ENCODE measurements at regions not wholly inside any gene's neighbourhood (a gene's known extent, or its start where the extent isn't known, plus 50 kb on each side); places are given as distances from the start of the nearest gene placed in this dataset.

- no peak overlapping the region for H3K27ac ChIP-seq
- H3K4me1 ChIP-seq: no peaks in the 10 kb centered on the region
- no peaks in the 10 kb centered on the region for H3K9me3 ChIP-seq
- no peaks in the 10 kb centered on the region for H3K36me3 ChIP-seq
- H3K27me3 ChIP-seq: no peaks in the 10 kb centered on the region
- no peak overlapping the region for H3K4me3 ChIP-seq
- WGBS, 2 donors: 24 to 34% methylated on average over 4 of the region's 4 CpGs
- TF ChIP-seq POLR2A (IDR thresholded peaks at IDR 0.05) (no peak), CTCF (IDR thresholded peaks at IDR 0.05) (no peak)
- no peak for DNase-seq
- intact Hi-C loops (cut with DNase I): no loop called here
These were observed 432.7 kb upstream of the VSTM2A start for GRCh38 chr7:54109501-54109900.

GRCh38 chr7:54111814-54112511 is 430.2 kb upstream of the VSTM2A start:
- H3K27ac ChIP-seq: no peak overlapping the region
- H3K36me3 ChIP-seq: no peaks in the 10 kb centered on the region
- intact Hi-C loops (cut with DNase I): no loop called here
- no peak overlapping the region for H3K4me3 ChIP-seq
- WGBS, 2 donors: 60 to 66% methylated on average over 6 of the region's 6 CpGs
- DNase-seq: no peak
- H3K9me3 ChIP-seq: no peaks in the 10 kb centered on the region
- H3K27me3 ChIP-seq: no peaks in the 10 kb centered on the region
- no peaks in the 10 kb centered on the region for H3K4me1 ChIP-seq
- TF ChIP-seq CTCF (IDR thresholded peaks at IDR 0.05) (no peak), POLR2A (IDR thresholded peaks at IDR 0.05) (no peak)

- WGBS, 2 donors: 38 to 39% methylated on average over 3 of the region's 3 CpGs
- intact Hi-C loops (cut with DNase I): no loop called here
These were observed 429.6 kb upstream of the VSTM2A start for GRCh38 chr7:54112567-54112966.

GRCh38 chr7:54115028-54115763 is 427.0 kb upstream of the VSTM2A start:
- TF ChIP-seq CTCF (IDR thresholded peaks at IDR 0.05) (no peak), POLR2A (IDR thresholded peaks at IDR 0.05) (no peak)
- Histone ChIP-seq H3K27me3 (no peaks in the 10 kb centered on the region), H3K36me3 (no peaks in the 10 kb centered on the region), H3K9me3 (no peaks in the 10 kb centered on the region), H3K27ac (no peak overlapping the region), H3K4me3 (no peak overlapping the region), H3K4me1 (no peaks in the 10 kb centered on the region)
- 70 to 77% methylated on average over 3 to 4 of the region's 9 CpGs for WGBS, 2 donors
- DNase-seq: no peak
- intact Hi-C loops (cut with DNase I): no loop called here

More at GRCh38 chr7:54112567-54112966, 429.6 kb upstream of the VSTM2A start:
- Histone ChIP-seq H3K27ac (no peak overlapping the region), H3K9me3 (no peaks in the 10 kb centered on the region), H3K27me3 (no peaks in the 10 kb centered on the region), H3K36me3 (no peaks in the 10 kb centered on the region), H3K4me3 (no peak overlapping the region), H3K4me1 (no peaks in the 10 kb centered on the region)
- TF ChIP-seq CTCF (IDR thresholded peaks at IDR 0.05) (no peak), POLR2A (IDR thresholded peaks at IDR 0.05) (no peak)
- no peak for DNase-seq

- 33 to 43% methylated on average over 1 to 2 of the region's 2 CpGs for WGBS, 2 donors
- H3K36me3 ChIP-seq: no peaks in the 10 kb centered on the region
- no peaks in the 10 kb centered on the region for H3K9me3 ChIP-seq
- TF ChIP-seq CTCF (IDR thresholded peaks at IDR 0.05): no peak
- intact Hi-C loops (cut with DNase I): no loop called here
- H3K4me1 ChIP-seq: no peaks in the 10 kb centered on the region
- H3K27me3 ChIP-seq: no peaks in the 10 kb centered on the region
- H3K4me3 ChIP-seq: no peak overlapping the region
- H3K27ac ChIP-seq: no peak overlapping the region
- DNase-seq: no peak
These were observed 425.2 kb upstream of the VSTM2A start for GRCh38 chr7:54116956-54117355.
